SIG-M5 (cell line): ENCODE measurements at regions not wholly inside any gene's neighbourhood (a gene's known extent, or its start where the extent isn't known, plus 50 kb on each side); places are given as distances from the start of the nearest gene placed in this dataset.

Experiments
- DNase-seq: peaks from one replicate; lab custom pipeline; 2025; lab: John Stamatoyannopoulos, UW

GRCh38 chr3:21801631-21802030 is 50.6 kb upstream of the ZNF385D start:
- DNase-seq: no peak

DNA sequence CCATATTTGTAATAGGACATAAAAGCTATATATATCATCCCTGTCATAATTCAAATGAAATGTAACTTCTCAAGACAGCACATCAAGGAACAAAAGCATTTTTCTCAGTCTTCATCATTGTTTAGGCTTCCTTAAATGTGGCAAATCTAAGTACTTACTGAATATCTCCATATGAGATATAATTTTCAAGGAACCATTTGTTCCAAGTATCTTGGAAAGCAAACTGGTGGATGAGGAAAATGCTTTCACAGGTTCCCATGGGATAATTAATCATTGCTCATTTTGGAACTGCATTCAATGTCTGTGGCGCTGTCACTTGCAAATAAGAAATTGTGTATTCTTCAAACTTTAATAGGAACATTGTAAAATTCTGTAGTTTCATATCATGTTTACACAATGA is 52.6 kb upstream of the ZNF385D start:
- no peak for DNase-seq

GRCh38 chr3:21804330-21804729 is 53.3 kb upstream of the ZNF385D start:
- DNase-seq: no peak

DNA sequence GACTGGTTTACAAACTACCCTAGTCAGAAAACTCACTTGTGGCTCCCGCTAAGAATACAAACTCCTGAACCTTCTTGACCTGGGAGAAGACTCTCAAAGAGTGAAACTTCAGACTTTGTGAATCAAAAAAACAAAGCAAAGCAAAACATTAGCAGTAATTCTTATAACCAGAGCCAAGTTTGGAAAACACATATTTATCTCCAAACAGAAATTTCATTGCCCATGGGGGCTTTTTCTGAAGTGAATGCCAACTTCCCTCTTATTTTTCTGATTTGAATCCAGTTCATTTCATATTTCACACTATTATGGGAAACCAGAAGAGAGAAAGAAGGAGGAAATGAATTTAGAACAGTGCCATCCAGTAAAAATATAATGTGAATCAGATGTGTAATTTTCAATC is 55.7 kb upstream of the ZNF385D start:
- DNase-seq: no peak

DNA sequence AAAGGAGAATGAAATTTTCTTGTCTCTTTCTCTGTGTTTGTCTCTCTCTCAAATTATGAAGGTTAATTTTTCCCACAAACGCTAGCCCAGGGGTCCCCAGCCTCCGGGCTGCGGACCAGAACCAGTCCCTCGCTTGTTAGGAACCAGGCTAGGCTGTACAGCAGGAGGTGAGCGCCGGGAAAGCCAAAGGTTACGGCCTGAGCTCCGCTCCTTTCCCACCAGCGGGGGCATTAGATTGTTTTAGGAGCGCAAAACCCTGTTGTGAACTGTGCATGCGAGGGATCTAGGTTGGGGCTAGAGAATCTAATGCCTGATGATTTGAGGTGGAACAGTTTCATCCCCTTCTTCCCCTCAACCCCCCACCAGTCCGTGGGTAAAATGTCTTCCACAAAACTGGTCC is 74.7 kb upstream of the ZNF385D start:
- no peak for DNase-seq

GRCh38 chr3:21826416-21826815 is 75.4 kb upstream of the ZNF385D start:
- DNase-seq: no peak

- no peak for DNase-seq
These were observed 79.5 kb upstream of the ZNF385D start for GRCh38 chr3:21830541-21830940.

GRCh38 chr3:21835264-21835663 is 84.3 kb upstream of the ZNF385D start:
- no peak for DNase-seq

- no peak for DNase-seq
These were observed 85.2 kb upstream of the ZNF385D start for GRCh38 chr3:21836227-21836626.

GRCh38 chr3:21839176-21839575 is 88.2 kb upstream of the ZNF385D start:
- no peak for DNase-seq

- DNase-seq: no peak
These were observed 88.6 kb upstream of the ZNF385D start for GRCh38 chr3:21839592-21839991.

GRCh38 chr3:21847005-21847404 is 96.0 kb upstream of the ZNF385D start:
- no peak for DNase-seq

GRCh38 chr3:21859124-21860081 is 108.4 kb upstream of the ZNF385D start:
- DNase-seq: no peak

DNA sequence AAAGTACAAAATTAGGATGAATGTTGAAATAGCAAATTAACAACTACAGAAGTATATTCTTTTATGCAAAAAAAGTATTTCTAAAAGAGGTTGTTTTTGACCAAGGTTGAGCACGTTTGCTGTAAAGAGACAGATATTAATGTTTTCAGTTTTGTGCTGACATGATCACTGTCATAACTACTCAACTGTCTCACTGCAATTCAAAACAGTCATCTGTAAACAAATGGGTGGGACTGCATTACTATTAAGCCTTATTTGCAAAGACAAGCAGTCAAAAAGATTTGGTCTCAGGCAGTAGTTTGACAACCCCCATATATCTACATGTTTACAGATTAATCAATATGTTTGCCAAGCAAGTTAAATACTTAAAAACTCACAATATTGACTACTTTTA is 109.1 kb upstream of the ZNF385D start:
- DNase-seq: no peak

DNA sequence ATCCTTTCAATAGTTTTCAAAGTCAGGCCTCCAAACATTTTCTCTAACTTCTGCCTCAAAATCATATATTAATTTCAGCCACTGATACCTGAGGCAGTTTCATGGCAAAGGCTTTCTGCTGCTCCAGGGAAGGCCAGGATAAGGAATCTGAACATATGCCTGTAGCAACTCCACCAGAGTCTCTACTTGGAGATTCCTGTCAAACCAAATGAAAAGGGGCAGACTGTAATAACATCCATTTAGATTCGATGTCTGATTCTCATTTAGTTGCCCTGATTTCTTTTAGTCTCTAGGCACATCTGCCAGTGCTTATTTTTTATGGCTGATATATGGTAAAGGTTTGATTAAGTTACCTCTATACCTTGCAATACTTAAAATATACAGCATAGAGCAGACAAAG is 109.6 kb upstream of the ZNF385D start:
- DNase-seq: no peak

DNA sequence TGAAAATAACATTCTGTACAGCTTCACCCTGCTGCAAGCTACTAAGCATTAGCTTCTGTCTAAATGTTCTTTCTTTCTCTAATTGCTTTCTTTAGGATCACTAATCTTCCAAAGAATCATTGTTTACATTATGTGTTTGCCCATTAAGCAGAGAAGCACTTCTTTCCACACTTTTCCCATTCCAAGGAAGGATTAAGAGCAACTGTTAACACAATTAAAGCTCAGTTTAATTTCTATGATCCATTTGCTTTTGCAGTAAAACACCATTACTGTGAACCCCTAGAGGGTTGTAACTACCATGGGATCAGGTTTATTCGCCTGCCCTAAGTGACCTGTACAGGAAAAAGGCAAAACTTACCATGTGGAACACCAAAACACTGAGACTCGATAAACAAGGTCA is 125.8 kb upstream of the ZNF385D start:
- DNase-seq: no peak

- DNase-seq: no peak
These were observed 126.3 kb upstream of the ZNF385D start for GRCh38 chr3:21877214-21877754.

GRCh38 chr3:21879184-21879886 is 128.3 kb upstream of the ZNF385D start:
- DNase-seq: no peak

GRCh38 chr3:21888656-21889055 is 137.6 kb upstream of the ZNF385D start:
- no peak for DNase-seq

DNA sequence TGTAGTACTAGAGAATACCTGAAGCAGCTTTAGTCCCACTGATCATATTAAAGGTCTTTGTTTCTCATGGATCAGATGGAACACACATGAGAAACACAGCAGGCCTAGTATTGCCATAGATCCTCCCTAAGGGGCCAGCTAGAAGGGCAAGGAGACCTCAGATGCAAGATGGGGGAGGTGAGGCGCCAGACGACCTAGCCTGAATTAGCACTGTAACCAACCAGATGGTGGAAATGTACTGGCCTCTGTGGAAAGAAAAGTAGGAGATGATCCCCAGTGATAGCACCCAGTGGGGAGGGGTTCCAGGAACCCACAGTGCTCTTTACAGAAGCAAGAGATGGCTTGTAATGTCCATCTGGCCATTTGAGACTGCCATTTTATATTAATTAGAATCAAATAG is 138.2 kb upstream of the ZNF385D start:
- no peak for DNase-seq

DNA sequence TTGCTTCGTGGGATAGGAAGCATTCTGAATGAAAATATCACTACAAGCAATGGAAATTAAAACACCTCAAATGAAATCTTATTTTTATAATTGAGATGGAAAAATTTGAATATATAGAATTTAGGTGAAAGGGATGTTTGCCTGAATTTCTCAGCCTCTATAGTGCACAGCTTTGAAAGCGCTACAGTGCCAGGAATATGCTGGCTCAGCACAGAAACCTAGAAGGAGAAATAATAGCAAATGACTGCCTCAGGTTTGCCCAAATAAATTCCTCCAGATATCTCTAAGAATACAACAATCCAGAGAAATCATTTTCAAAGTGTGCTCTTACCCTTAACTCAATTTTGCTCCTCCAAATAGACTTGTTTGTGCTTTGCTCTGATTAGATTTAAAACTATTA is 141.1 kb upstream of the ZNF385D start:
- no peak for DNase-seq

DNA sequence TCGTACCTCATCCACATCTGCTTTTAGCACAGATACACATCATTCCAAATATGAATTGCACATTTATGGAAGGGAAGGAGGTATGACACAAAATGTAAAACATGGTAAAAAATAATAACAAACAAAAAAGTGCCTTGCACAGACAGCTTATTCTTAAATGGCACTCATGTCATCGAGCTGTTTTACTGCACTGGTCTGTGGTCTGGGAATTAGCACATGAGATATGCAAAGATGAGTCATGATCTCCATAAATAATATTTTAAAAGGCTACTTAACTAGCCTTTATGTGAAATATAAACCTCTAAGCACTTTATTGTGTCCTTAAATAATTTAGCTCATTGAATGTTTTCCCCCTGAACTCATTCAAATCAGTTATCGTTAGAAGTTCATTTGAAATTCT is 142.2 kb upstream of the ZNF385D start:
- no peak for DNase-seq
